Subcutaneous abdominal adipose tissue (tissue), 5 donors: ENCODE measurements at regions not wholly inside any gene's neighbourhood (a gene's known extent, or its start where the extent isn't known, plus 50 kb on each side); places are given as distances from the start of the nearest gene placed in this dataset.
A peak's percentile ranks its signal among the peaks of the same experiment; 100 is the strongest.

ENCODE experiments used
- H3K27ac ChIP-seq: one replicate; pipeline ENCODE4 v1.7.0; 2013; ENCODE audit warnings: low read depth, mild to moderate bottlenecking, inconsistent platforms, low read length, moderate library complexity
- H3K27me3 ChIP-seq, 5 donors: one replicate each; pipeline ENCODE4 v1.7.0; 2013; ENCODE audit warnings: low read length in 5 of 5, inconsistent platforms in 1 of 5; ENCODE audit not compliant: control insufficient read depth in 5 of 5, insufficient read depth in 4 of 5
- H3K36me3 ChIP-seq, 5 donors: one replicate each; pipeline ENCODE4 v1.7.0; 2013; ENCODE audit warnings: low read length in 5 of 5; ENCODE audit not compliant: control insufficient read depth in 5 of 5, insufficient read depth in 5 of 5
- H3K4me1 ChIP-seq, 5 donors: one replicate each; pipeline ENCODE4 v1.7.0; 2013; ENCODE audit warnings: low read length in 5 of 5, mild to moderate bottlenecking in 3 of 5, moderate library complexity in 1 of 5; ENCODE audit not compliant: control insufficient read depth in 5 of 5, insufficient read depth in 5 of 5
- H3K4me3 ChIP-seq, 5 donors: one replicate each; pipeline ENCODE4 v1.7.0; 2013; ENCODE audit warnings: low read length in 5 of 5, low read depth in 1 of 5
- H3K9ac ChIP-seq, 5 donors: one replicate each; pipeline ENCODE4 v1.7.0; 2013; ENCODE audit warnings: low read length in 5 of 5, mild to moderate bottlenecking in 4 of 5, moderate library complexity in 3 of 5
- H3K9me3 ChIP-seq, 5 donors: one replicate each; pipeline ENCODE4 v1.7.0; 2013; ENCODE audit warnings: low read length in 5 of 5; ENCODE audit not compliant: control insufficient read depth in 5 of 5
- donor health status: healthy.
- donor health status: healthy.
- donor health status: healthy.
- donor health status: healthy.
- donor health status: healthy.

GRCh38 chr5:123906698-123907295 is 394.8 kb downstream of the CSNK1G3 start:
- no peak overlapping the region for H3K4me3 ChIP-seq
- no peak overlapping the region for H3K27ac ChIP-seq
- no peaks in the 10 kb centered on the region for H3K36me3 ChIP-seq
- no peak overlapping the region for H3K9ac ChIP-seq
- no peaks in the 10 kb centered on the region for H3K27me3 ChIP-seq
- H3K9me3 ChIP-seq = no peaks in the 10 kb centered on the region
- no peaks in the 10 kb centered on the region for H3K4me1 ChIP-seq

GRCh38 chr5:123885081-123885480 is 373.1 kb downstream of the CSNK1G3 start:
- H3K9ac ChIP-seq = no peak overlapping the region
- no peak overlapping the region for H3K27ac ChIP-seq
- no peaks in the 10 kb centered on the region for H3K9me3 ChIP-seq
- no peaks in the 10 kb centered on the region for H3K27me3 ChIP-seq
- no peak overlapping the region for H3K4me3 ChIP-seq
- H3K36me3 ChIP-seq = no peaks in the 10 kb centered on the region
- H3K4me1 ChIP-seq = peaks cover 0 to 13% (median 4%) of the 10 kb centered on the region in 5 donors

GRCh38 chr5:123882965-123883345 is 371.0 kb downstream of the CSNK1G3 start:
- Histone ChIP-seq H3K9ac (no peak overlapping the region), H3K4me3 (peak overlapping the region in 3 of 5 donors; percentile 1 to 43 (median 39)), H3K36me3 (no peaks in the 10 kb centered on the region), H3K27me3 (no peaks in the 10 kb centered on the region), H3K9me3 (no peaks in the 10 kb centered on the region), H3K4me1 (peaks cover 0 to 13% (median 4%) of the 10 kb centered on the region in 5 donors), H3K27ac (no peak overlapping the region)

- Histone ChIP-seq H3K9ac (no peak overlapping the region), H3K4me3 (peak overlapping the region in 3 of 5 donors; percentile 1 to 43 (median 39)), H3K27ac (no peak overlapping the region), H3K4me1 (peaks cover 0 to 13% (median 4%) of the 10 kb centered on the region in 5 donors), H3K36me3 (no peaks in the 10 kb centered on the region), H3K9me3 (no peaks in the 10 kb centered on the region), H3K27me3 (no peaks in the 10 kb centered on the region)
Measured at GRCh38 chr5:123882319-123882964, 370.5 kb downstream of the CSNK1G3 start.

- H3K4me1 ChIP-seq = peaks cover 0 to 13% (median 4%) of the 10 kb centered on the region in 5 donors
- H3K9me3 ChIP-seq = no peaks in the 10 kb centered on the region
- H3K36me3 ChIP-seq = no peaks in the 10 kb centered on the region
- no peaks in the 10 kb centered on the region for H3K27me3 ChIP-seq
- no peak overlapping the region for H3K27ac ChIP-seq
- no peak overlapping the region for H3K4me3 ChIP-seq
- no peak overlapping the region for H3K9ac ChIP-seq
Measured at GRCh38 chr5:123881759-123882244, 369.8 kb downstream of the CSNK1G3 start.

DNA sequence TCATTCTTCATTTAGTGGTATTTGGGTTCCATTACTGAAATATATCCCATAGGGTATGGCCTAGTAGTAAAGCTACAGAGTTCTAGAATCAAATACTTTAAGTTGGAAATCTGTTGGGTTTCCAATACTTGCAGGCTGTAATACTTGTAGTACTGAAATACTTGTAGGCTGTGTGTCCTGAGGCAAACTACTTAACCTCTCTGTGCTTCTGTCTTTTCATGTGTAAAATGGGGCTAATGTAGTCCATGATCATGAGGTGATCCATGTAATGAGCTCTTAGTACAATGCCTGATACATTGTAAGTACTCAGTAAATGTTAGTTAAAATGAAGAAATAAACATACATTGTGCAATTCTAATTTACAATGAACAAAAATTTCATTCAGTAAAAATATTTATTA is 368.9 kb downstream of the CSNK1G3 start:
- Histone ChIP-seq H3K27ac (no peak overlapping the region), H3K36me3 (no peaks in the 10 kb centered on the region), H3K4me1 (peaks cover 0 to 16% (median 4%) of the 10 kb centered on the region in 5 donors), H3K27me3 (no peaks in the 10 kb centered on the region), H3K4me3 (no peak overlapping the region), H3K9me3 (no peaks in the 10 kb centered on the region), H3K9ac (no peak overlapping the region)

- Histone ChIP-seq H3K4me1 (peaks cover 0 to 31% (median 9%) of the 10 kb centered on the region in 5 donors), H3K36me3 (no peaks in the 10 kb centered on the region), H3K4me3 (no peak overlapping the region), H3K27ac (no peak overlapping the region), H3K27me3 (no peaks in the 10 kb centered on the region), H3K9me3 (no peaks in the 10 kb centered on the region), H3K9ac (no peak overlapping the region)
Measured at GRCh38 chr5:123879071-123879470, 367.1 kb downstream of the CSNK1G3 start.

- H3K36me3 ChIP-seq = no peaks in the 10 kb centered on the region
- H3K27me3 ChIP-seq = no peaks in the 10 kb centered on the region
- H3K4me1 ChIP-seq = peaks cover 0 to 33% (median 5%) of the 10 kb centered on the region in 5 donors
- H3K9me3 ChIP-seq = no peaks in the 10 kb centered on the region
- H3K9ac ChIP-seq = no peak overlapping the region
- H3K4me3 ChIP-seq = no peak overlapping the region
- H3K27ac ChIP-seq = no peak overlapping the region
Measured at GRCh38 chr5:123876276-123876790, 364.4 kb downstream of the CSNK1G3 start.

GRCh38 chr5:123875561-123876275 is 363.7 kb downstream of the CSNK1G3 start:
- H3K27me3 ChIP-seq = no peaks in the 10 kb centered on the region
- H3K27ac ChIP-seq = no peak overlapping the region
- H3K4me1 ChIP-seq = peaks cover 0 to 33% (median 5%) of the 10 kb centered on the region in 5 donors
- no peaks in the 10 kb centered on the region for H3K9me3 ChIP-seq
- H3K4me3 ChIP-seq = no peak overlapping the region
- H3K36me3 ChIP-seq = no peaks in the 10 kb centered on the region
- H3K9ac ChIP-seq = no peak overlapping the region
